GM12873 (cell line): ENCODE measurements at regions not wholly inside any gene's neighbourhood (a gene's known extent, or its start where the extent isn't known, plus 50 kb on each side); places are given as distances from the start of the nearest gene placed in this dataset.

Source experiments
- TF ChIP-seq, protein P1 (sequence below): IDR thresholded peaks from 2 replicates; pipeline ENCODE4 v1.5.1; 2012; ENCODE audit warnings: low read depth, mild to moderate bottlenecking, moderate library complexity, low read length, control low read depth; ENCODE audit not compliant: insufficient read depth; ENCODE audit errors: missing control alignments

DNA sequence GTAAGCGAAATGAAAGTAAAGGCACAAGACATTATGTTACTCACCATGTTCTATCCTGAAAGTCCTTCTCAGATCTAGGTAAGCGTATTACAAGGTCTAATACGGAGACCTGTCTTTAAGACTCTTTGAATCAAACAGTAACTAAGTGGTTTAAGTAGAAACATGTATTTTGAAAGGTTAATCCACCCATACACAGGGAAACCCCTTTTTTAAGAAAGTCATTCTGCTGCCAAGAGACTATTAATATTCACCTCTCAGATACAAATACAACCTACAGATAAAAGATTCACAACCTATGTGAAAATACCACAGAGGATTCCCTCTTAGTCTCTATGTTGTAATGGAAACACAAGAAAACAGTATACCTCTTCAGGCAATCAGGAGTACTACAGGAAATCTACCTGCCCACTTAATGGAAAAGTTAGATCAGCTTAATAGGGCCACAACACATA, 63.2 kb upstream of the TNIP3 start:
- TF ChIP-seq, protein P1, sequence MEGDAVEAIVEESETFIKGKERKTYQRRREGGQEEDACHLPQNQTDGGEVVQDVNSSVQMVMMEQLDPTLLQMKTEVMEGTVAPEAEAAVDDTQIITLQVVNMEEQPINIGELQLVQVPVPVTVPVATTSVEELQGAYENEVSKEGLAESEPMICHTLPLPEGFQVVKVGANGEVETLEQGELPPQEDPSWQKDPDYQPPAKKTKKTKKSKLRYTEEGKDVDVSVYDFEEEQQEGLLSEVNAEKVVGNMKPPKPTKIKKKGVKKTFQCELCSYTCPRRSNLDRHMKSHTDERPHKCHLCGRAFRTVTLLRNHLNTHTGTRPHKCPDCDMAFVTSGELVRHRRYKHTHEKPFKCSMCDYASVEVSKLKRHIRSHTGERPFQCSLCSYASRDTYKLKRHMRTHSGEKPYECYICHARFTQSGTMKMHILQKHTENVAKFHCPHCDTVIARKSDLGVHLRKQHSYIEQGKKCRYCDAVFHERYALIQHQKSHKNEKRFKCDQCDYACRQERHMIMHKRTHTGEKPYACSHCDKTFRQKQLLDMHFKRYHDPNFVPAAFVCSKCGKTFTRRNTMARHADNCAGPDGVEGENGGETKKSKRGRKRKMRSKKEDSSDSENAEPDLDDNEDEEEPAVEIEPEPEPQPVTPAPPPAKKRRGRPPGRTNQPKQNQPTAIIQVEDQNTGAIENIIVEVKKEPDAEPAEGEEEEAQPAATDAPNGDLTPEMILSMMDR: peak; percentile 26

DNA sequence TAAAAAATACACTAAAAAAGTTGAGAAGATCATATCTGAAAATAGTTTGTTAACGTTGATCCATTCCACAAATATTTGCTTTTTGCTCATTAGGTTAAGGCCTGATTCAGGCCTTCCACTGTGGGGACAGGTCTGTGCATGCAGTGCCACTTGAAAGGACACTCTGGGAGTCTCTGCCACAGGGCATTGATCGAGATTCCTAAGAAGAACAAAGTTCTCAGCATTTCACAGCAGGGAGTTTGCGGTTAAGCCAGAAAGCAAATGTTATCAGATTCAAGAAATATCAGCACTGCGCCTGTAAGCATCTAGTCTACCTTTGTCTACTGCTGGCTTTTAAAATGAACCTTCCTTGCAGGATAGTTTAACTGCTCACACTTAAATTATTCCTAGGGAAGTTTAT, 62.2 kb upstream of the TNIP3 start:
- TF ChIP-seq, protein P1: no peak

DNA sequence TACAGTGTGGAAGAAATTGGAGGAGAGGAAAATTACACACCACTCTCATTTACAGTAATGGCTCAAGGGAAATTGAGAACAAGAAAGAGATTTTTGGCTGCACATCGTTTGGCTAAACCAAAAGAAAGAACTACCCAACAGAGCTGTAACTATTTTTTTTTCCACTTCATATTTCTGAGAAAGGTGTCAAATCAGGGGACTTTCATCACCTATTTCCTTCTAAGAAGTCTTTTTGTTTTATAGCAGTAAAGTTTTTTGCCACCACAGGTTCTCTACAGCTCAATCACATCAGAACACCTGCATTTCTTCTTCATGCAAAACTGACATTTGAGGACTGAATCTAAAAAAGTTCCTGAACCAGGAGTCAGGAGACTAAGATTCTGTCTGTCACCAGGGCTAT, 57.5 kb upstream of the TNIP3 start:
- TF ChIP-seq, protein P1: no peak

DNA sequence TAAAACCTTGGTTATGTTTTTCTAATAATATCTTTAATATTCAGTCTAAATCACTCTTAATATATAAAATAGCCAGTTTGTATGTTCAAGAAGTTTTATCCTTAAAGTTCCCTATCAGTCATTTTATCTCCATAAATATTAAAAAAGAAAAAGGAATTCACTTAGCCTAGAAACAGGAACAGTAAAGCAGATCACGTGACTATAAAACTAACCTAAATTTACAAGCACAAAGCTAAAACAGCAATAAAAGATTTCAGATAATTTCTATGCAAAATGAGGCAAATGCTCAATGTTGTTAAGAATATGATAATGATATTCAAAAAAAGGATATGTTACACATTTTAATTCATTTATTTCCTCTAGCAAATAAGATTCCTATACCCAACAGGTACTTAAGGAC, 57.1 kb upstream of the TNIP3 start:
- TF ChIP-seq, protein P1: no peak

DNA sequence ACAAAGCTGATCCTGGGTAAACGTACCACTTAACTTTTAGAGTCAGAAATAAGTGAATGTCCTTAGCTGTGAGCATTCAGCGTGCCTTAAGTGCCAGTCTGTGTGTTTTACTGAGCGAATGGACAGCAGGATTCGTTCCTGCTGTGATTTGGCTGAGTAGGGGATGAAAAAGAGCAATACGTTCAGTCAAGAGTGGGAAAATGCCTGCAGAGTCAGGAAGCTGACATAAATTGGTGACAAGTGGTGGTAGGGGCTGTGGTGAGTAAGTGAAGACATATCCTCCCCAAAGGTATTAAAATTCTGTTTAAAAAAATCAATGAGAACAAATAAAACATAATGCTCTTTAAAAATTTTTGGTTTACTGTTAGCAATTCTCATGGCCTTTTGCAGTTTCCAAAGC, 56.6 kb upstream of the TNIP3 start:
- TF ChIP-seq, protein P1: no peak

DNA sequence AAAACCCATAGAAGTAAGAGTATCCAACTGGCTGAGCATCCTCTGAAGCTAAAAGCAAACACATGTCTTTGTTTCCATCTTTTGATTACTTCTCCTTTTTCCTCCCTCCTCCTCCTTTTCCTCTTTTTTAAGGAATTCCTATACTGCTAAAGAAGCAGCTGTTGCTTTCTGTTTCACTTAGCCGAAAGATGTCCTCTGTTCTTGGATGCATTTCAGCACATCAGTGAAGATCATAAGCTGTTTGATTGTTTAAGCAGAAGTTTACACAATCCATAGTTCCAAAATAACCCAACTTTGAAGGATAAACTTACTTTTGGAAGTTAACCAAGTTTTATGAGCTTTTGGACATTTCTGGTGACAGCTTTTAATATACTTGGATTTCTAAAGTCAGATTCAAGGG, 55.1 kb upstream of the TNIP3 start:
- TF ChIP-seq, protein P1: no peak

DNA sequence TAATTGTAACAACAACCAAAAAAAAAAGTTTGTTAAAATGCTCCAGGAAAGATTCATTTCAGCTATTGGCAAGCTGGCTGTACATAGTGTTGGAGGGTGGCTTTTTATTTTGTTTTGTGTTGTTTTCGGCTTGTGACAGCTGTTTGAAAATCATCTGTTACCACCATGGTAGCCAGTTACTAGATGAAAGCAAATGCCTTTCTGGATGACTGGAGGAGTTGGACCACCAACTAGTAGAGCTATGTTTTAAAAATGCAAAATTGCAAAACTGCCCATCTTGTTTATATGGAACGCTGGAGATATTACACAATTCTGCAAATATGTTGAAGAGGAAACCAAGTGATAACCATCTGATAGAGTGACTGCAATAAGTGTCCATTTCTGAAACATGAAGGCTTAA, 53.2 kb upstream of the TNIP3 start:
- TF ChIP-seq, protein P1: no peak
